IPS-18a (cell line): ENCODE measurements at regions not wholly inside any gene's neighbourhood (a gene's known extent, or its start where the extent isn't known, plus 50 kb on each side); places are given as distances from the start of the nearest gene placed in this dataset.
"Not testable (repeated sequence)": the region's sequence is repeated elsewhere in the genome, so short reads cannot be mapped to it uniquely, and the experiment has no call there.

Source experiments
- H3K27ac ChIP-seq: one replicate; pipeline ENCODE4 v1.5.1; 2013; ENCODE audit warnings: low read length
- H3K27me3 ChIP-seq: one replicate; pipeline ENCODE4 v1.6.1; 2013; ENCODE audit warnings: mild to moderate bottlenecking, low read length; ENCODE audit not compliant: control insufficient read depth, insufficient read depth
- H3K36me3 ChIP-seq: one replicate; pipeline ENCODE4 v1.6.1; 2013; ENCODE audit warnings: low read depth, low read length; ENCODE audit not compliant: control insufficient read depth
- H3K4me1 ChIP-seq: one replicate; pipeline ENCODE4 v1.6.1; 2013; ENCODE audit warnings: low read depth, low read length; ENCODE audit not compliant: control insufficient read depth
- H3K4me3 ChIP-seq: one replicate; pipeline ENCODE4 v1.5.1; 2013; ENCODE audit warnings: low read length
- H3K9ac ChIP-seq: one replicate; pipeline ENCODE4 v1.6.1; 2013; ENCODE audit warnings: mild to moderate bottlenecking, low read length, moderate library complexity
- H3K9me3 ChIP-seq: one replicate; pipeline ENCODE4 v1.6.1; 2013; ENCODE audit warnings: low read depth, low read length; ENCODE audit not compliant: control insufficient read depth

DNA sequence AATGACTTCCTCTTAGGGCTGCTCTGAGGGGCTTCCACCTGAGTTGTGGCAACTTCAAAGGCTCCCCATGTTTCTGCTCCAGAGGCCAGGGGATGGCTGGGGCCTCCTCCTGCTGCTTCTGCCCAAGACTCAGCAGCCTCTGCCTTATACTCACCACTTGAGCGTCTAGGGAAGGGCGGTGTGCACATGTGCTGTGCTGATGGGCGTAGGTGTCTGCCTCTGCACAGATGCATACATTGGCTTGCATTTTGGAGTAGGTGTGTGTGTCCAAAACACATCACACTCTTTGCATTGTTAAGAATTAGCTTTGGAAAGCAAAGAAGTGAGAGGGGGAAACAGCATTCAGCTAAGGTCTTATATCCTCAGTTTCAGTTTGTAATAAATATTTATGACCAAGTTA is 85.2 kb downstream of the EN1 start:
- Histone ChIP-seq H3K27ac (no peak overlapping the region), H3K9me3 (no peaks in the 10 kb centered on the region), H3K36me3 (no peaks in the 10 kb centered on the region), H3K4me3 (no peak overlapping the region), H3K27me3 (peaks cover 40% of the 10 kb centered on the region), H3K9ac (no peak overlapping the region), H3K4me1 (peaks cover 4% of the 10 kb centered on the region)

DNA sequence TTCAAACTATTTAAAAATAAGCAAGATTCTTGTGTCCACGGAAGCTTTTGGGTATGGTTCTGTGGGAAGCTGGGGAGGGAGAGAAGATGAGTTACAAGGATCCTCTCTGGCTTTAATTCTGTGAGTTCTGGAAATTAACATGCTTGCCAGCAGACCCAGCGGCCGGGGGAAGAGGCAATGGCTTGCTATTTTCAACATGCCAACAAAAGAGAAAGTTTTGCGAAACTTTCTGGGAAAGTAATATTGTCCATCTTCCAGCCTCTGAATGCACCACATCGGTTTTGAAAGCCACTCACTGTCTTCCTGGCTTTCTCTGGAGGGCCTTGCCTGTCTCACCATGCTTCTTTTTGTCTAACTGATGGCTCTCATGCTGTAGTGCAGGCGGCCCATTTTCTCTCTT is 85.7 kb downstream of the EN1 start:
- Histone ChIP-seq H3K4me1 (peaks cover 4% of the 10 kb centered on the region), H3K27ac (no peak overlapping the region), H3K27me3 (peaks cover 40% of the 10 kb centered on the region)

DNA sequence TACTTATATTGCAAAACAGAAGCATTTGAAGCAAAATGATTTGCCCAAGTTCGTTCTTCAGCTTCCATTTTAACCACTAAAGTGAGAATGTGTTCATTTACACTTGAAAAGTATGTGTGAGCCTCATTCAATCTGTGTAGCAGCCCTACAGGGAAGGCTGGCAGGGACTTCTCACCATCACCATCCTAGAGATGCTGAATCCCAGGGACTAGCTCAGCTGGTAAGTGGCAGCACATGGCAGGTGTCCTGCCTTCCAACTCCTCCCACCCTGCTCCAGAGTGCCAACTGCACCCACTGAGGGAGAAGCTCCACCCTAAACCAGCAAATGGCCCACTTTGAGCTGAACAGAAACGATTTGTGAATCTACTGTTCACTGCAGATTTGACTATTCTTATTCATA is 91.5 kb downstream of the EN1 start:
- H3K4me3 ChIP-seq: no peak overlapping the region
- no peaks in the 10 kb centered on the region for H3K27me3 ChIP-seq
- no peak overlapping the region for H3K27ac ChIP-seq

More for the DNA sequence above, 85.7 kb downstream of the EN1 start:
- H3K4me3 ChIP-seq: no peak overlapping the region
- H3K9me3 ChIP-seq: no peaks in the 10 kb centered on the region
- no peaks in the 10 kb centered on the region for H3K36me3 ChIP-seq
- no peak overlapping the region for H3K9ac ChIP-seq

DNA sequence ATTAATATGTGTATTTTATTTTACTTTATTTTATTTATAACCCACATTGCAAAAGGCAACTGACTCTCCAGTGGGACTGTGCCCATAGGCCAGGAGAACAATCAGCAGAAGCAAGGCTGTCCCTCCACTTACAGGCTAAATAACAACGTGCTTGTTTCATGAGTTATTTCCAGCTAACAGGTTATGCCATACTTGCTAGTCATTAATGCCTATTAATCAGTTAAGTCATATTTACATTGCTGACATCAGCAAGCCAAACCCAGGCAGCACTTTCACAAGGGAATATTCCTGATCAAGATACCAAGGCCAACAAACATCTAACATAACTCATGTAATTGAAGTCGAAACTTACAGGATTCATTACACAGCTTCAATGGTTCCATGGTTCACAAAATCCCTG is 92.1 kb downstream of the EN1 start:
- no peaks in the 10 kb centered on the region for H3K9me3 ChIP-seq
- no peak overlapping the region for H3K27ac ChIP-seq
- peaks cover 7% of the 10 kb centered on the region for H3K4me1 ChIP-seq
- no peaks in the 10 kb centered on the region for H3K36me3 ChIP-seq
- H3K9ac ChIP-seq: no peak overlapping the region
- no peak overlapping the region for H3K4me3 ChIP-seq
- no peaks in the 10 kb centered on the region for H3K27me3 ChIP-seq

More for the DNA sequence above, 91.5 kb downstream of the EN1 start:
- H3K9ac ChIP-seq: no peak overlapping the region
- H3K36me3 ChIP-seq: no peaks in the 10 kb centered on the region
- no peaks in the 10 kb centered on the region for H3K9me3 ChIP-seq
- H3K4me1 ChIP-seq: peaks cover 7% of the 10 kb centered on the region

DNA sequence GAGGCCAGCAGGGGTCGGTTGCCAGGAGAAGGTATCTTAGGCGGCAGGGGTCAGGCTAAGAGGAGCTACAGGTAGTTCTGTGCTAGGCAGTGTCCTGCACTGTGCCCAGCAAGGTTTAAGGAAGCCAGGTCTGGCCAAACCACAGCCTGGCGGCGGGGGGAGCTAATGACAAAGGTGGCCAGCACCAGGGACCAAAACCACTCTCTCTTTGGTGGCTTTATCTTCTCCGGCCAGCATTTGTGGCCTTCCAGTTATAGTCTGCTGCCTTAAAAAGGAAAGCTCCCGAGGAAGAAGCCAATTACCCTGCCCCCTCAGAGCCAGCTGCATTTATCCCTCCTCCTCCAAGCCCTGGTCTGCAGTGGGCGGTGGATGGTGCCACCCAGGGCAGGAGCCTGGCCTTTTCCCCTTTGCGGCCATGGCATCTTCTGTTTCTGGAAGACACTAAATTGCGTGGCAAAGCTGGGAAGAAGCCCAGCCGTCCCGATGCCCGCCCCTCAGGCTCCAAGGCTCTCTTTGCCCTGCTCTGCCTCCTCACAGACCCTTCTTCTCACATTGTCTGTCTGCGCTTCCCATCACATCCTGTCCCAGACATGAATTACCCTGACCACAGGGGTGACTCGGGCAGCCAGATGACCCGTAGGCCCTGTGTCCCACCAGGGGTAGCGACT is 94.6 kb downstream of the EN1 start:
- H3K9ac ChIP-seq: no peak overlapping the region
- peaks cover 7% of the 10 kb centered on the region for H3K4me1 ChIP-seq

DNA sequence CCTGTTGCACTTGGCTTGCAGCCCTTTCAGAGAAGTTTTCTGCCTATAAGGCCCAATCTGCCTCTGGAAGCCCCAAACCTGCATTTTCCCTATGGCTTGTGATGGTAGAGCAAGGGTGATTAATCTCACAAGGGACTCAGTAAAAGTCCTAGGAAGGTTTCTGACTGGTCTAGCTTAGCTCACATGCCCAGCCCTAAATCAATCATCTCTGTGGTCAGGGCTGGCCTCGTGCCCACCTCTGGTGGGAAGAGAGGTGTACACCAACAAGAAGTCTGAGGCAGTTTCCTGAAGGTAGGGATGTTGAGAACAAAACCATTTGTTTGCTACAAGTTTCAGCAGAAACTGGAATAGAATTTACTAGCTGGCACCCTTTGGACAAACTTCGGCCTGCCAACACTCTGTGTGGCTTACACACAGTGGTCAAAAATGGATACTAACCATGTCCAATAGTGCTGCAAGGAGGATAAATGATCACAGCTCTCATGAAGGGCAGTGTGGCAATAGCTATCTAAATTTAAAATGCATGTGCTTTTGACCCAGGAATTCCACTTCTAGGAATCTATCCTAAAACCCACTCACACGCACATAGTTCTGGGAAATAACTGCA is 96.4 kb downstream of the EN1 start:
- no peaks in the 10 kb centered on the region for H3K27me3 ChIP-seq
- H3K36me3 ChIP-seq: no peaks in the 10 kb centered on the region
- H3K27ac ChIP-seq: no peak overlapping the region

More for the DNA sequence above, 94.6 kb downstream of the EN1 start:
- Histone ChIP-seq H3K9me3 (no peaks in the 10 kb centered on the region), H3K36me3 (no peaks in the 10 kb centered on the region), H3K4me3 (no peak overlapping the region), H3K27me3 (no peaks in the 10 kb centered on the region), H3K27ac (no peak overlapping the region)

DNA sequence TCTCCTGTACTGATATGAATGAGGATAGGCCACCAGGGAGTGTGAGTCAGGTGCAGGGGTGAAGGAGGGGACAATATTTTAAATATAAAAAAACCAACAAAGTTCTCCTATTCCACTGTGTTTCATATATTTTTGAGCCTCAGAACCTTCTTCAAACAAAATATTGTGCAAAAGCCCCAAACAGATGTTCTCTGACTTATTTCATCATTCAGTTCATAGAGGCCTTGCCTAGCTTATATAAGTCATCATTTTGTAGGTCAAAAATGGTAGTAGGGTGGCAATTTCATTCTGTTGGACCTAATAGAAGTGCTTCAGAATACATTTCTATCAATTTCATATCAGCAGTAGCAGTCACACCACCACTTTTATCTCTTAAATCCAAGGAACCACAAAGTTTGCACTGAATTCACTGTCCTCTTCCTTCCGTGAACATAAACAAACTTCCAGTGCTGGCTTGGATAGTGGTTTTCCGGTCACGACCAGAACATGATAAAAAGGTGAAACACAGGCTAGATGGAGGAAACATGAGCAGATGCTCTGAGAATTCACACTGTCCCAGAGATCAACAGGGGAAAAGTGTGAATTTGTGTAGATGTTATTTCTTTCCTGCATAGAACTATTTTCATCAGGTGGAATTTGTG is 99.1 kb downstream of the EN1 start:
- Histone ChIP-seq H3K27me3 (no peaks in the 10 kb centered on the region), H3K4me3 (no peak overlapping the region), H3K9me3 (peaks cover 13% of the 10 kb centered on the region), H3K4me1 (no peaks in the 10 kb centered on the region), H3K9ac (no peak overlapping the region), H3K27ac (no peak overlapping the region), H3K36me3 (no peaks in the 10 kb centered on the region)

More for the DNA sequence above, 96.4 kb downstream of the EN1 start:
- no peak overlapping the region for H3K9ac ChIP-seq
- no peaks in the 10 kb centered on the region for H3K9me3 ChIP-seq
- peaks cover 7% of the 10 kb centered on the region for H3K4me1 ChIP-seq
- no peak overlapping the region for H3K4me3 ChIP-seq

DNA sequence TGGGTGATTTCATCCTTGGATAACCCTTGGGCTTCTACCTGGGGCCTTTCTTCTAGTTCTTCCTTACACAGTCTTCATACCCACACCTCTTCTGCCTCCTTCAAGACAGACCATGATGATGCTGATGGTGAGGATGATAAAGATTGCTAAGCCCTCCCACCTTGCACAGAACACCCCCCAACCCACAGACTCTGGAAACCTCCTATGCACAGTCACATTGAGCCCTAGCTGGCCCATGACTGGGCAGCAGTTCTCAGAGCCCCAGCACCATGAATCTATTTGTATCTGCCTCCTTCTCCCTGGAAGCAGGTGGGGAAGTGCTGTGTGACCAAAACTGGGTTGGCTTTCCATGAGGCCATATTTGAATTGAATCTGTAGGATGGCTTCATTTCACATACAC is 99.8 kb downstream of the EN1 start:
- no peak overlapping the region for H3K27ac ChIP-seq
- H3K4me1 ChIP-seq: no peaks in the 10 kb centered on the region
- no peak overlapping the region for H3K4me3 ChIP-seq
- peaks cover 13% of the 10 kb centered on the region for H3K9me3 ChIP-seq
- H3K36me3 ChIP-seq: no peaks in the 10 kb centered on the region
- no peaks in the 10 kb centered on the region for H3K27me3 ChIP-seq
- no peak overlapping the region for H3K9ac ChIP-seq

DNA sequence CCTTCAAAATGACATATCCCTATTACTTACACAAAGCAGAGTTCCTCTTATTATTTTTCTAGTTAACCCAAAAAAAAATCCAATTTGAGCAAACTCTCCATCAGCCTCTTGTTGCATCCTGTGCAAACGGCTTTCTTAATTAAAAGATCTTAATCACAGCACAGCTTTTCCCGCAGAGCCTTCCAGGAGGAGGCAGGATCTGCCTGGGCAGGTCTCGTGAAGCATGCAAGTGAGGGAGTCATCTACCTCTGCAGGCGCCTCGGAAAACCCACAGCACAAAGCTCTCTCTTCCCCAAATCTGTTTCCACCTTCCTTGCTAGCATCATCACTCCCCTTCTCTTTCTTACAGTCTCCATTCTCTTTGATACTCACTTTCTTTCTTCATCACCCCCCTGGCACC is 100.4 kb downstream of the EN1 start:
- Histone ChIP-seq H3K27ac (no peak overlapping the region), H3K27me3 (no peaks in the 10 kb centered on the region), H3K4me1 (no peaks in the 10 kb centered on the region), H3K9me3 (peaks cover 13% of the 10 kb centered on the region), H3K9ac (no peak overlapping the region), H3K36me3 (no peaks in the 10 kb centered on the region), H3K4me3 (no peak overlapping the region)

DNA sequence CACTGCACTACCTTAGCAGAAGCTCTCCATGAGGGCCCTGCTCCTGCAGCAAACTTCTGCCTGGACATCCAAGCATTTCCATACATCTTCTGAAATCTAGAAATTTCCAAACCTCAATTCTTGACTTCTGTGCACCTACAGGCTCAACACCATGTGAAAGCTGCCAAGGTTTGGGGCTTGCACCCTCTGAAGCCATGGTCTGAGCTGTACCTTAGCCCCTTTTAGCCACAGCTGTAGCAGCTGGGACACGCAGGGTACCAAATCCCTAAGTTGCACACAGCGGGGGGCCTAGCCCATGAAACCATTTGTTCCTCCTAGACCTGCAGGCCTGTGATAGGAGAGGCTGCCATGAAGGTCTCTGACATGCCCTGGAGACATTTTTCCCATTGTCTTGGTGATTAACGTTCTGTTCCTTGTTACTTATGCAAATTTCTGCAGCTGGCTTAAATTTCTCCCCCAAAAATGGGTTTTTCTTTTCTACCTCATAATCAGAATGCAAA is 102.7 kb downstream of the EN1 start:
- peaks cover 13% of the 10 kb centered on the region for H3K9me3 ChIP-seq
- not testable (repeated sequence) for H3K27me3 ChIP-seq, H3K4me1 ChIP-seq

DNA sequence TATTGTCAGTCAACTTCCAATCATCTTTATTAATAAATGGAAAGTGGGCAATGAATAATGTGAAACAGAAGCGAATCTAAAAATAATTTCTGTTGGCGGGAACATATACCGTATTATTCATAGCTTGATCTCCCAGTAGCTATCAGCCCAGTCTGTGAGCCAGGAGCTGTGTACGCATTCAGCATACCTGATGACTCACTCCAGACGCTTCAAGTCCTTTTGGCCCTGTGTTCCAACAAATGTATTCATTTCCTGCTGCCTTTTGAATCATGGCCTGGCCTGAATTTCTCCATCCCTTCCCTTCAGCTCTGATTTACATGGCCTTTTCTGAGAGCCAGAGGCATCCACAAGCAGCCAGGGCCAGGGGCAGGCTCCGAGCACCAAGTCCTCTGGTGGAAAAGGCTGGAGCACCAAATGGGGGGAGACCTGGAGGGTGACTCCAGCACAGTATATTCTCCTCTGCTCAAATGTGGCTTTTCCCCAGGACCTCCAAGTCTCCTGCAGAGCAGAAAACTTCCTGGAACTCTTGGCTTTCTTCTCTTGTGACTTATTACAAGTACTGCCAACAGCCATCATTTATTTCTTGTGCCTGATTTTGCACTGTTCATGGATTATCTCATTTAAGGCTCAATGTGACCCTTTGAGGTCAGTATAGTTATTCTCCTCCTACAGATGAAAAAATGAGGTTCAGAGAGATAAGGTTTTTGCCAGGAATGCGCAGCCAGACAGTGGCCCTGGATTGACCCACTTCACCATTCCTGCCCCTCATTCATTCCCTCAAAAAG is 108.7 kb downstream of the EN1 start:
- Histone ChIP-seq H3K4me3 (no peak overlapping the region), H3K27me3 (no peaks in the 10 kb centered on the region), H3K36me3 (no peaks in the 10 kb centered on the region), H3K9me3 (no peaks in the 10 kb centered on the region), H3K9ac (no peak overlapping the region), H3K4me1 (peaks cover 20% of the 10 kb centered on the region), H3K27ac (no peak overlapping the region)

More for the DNA sequence above, 102.7 kb downstream of the EN1 start:
- H3K36me3 ChIP-seq, H3K9ac ChIP-seq, H3K4me3 ChIP-seq, H3K27ac ChIP-seq: not testable (repeated sequence)
